Hepatocyte (in vitro differentiated cells): ENCODE measurements at regions not wholly inside any gene's neighbourhood (a gene's known extent, or its start where the extent isn't known, plus 50 kb on each side); places are given as distances from the start of the nearest gene placed in this dataset.
"Not testable (repeated sequence)": the region's sequence is repeated elsewhere in the genome, so short reads cannot be mapped to it uniquely, and the experiment has no call there.

Source experiments
- CTCF ChIP-seq: fragments of 200-600 bp; sonication (generic); IDR thresholded peaks from 2 replicates; pipeline ENCODE4 v1.5.1; 2016; ENCODE audit warnings: antibody characterized with exemption, mild to moderate bottlenecking; ENCODE audit not compliant: poor library complexity
- EZH2 ChIP-seq: fragments of 200-600 bp; sonication (generic); IDR thresholded peaks from 2 replicates; pipeline ENCODE4 v1.6.1; 2016; ENCODE audit warnings: antibody characterized with exemption, mild to moderate bottlenecking, borderline replicate concordance

- TF ChIP-seq CTCF, EZH2: not testable (repeated sequence)
These were observed 133.1 kb downstream of the CENPC start for GRCh38 chr4:67412153-67412712.
